GM12865 (cell line): ENCODE measurements at regions not wholly inside any gene's neighbourhood (a gene's known extent, or its start where the extent isn't known, plus 50 kb on each side); places are given as distances from the start of the nearest gene placed in this dataset.

Experiments
- DNase-seq: peaks from one replicate; pipeline ENCODE4 v3.0.0; 2010; ENCODE audit warnings: low read depth
- H3K4me3 ChIP-seq: 2 replicates; pipeline ENCODE4 v1.5.1; 2011; ENCODE audit warnings: mild to moderate bottlenecking, low read depth, low read length, control low read depth
- TF ChIP-seq, protein P1 (sequence below): IDR thresholded peaks from 2 replicates; pipeline ENCODE4 v1.5.1; 2011; ENCODE audit warnings: low read length, control low read depth, low read depth, inconsistent platforms; ENCODE audit not compliant: insufficient read depth; ENCODE audit errors: missing control alignments

DNA sequence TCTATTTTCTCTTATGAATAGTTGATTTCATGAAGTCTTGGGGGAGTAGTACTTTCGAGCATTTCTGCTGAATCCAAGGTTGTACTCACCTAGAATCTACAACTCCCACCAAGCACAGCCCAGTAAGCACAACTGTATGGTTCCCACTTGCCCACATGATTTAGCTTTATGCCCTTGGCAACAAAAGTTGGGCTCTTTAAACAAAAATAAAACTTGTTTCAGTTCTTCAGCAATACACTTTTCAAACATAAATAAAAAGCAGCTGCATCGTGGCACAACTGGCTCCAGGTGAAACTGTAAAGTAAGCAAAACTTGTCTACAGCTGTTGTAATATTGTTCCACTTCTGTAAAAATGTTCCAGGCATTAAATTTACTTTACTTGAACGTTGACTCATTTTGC, 99.8 kb upstream of the FSIP2 start:
- TF ChIP-seq, protein P1, sequence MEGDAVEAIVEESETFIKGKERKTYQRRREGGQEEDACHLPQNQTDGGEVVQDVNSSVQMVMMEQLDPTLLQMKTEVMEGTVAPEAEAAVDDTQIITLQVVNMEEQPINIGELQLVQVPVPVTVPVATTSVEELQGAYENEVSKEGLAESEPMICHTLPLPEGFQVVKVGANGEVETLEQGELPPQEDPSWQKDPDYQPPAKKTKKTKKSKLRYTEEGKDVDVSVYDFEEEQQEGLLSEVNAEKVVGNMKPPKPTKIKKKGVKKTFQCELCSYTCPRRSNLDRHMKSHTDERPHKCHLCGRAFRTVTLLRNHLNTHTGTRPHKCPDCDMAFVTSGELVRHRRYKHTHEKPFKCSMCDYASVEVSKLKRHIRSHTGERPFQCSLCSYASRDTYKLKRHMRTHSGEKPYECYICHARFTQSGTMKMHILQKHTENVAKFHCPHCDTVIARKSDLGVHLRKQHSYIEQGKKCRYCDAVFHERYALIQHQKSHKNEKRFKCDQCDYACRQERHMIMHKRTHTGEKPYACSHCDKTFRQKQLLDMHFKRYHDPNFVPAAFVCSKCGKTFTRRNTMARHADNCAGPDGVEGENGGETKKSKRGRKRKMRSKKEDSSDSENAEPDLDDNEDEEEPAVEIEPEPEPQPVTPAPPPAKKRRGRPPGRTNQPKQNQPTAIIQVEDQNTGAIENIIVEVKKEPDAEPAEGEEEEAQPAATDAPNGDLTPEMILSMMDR: no peak
- no peak for DNase-seq
- H3K4me3 ChIP-seq: no peak overlapping the region

DNA sequence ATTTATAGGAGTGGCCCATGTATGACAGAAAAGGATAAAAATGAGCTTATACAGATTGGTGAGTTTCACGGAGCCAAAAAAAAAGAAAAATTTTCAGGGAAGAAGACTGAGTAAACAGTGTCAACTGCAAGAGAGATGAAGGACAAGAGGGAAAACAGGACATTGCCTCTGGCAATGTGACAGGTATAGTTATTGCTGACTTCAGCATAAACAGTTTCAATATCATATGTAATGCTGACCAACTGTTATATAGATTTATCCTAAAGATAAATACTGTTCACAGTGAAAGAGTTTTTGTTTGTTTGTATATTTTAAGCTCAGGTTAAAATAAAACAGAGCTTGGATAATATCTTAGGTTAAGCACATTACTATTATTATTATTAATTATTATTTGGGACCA, 98.0 kb upstream of the FSIP2 start:
- TF ChIP-seq, protein P1: no peak
- H3K4me3 ChIP-seq: no peak overlapping the region
- DNase-seq: no peak

DNA sequence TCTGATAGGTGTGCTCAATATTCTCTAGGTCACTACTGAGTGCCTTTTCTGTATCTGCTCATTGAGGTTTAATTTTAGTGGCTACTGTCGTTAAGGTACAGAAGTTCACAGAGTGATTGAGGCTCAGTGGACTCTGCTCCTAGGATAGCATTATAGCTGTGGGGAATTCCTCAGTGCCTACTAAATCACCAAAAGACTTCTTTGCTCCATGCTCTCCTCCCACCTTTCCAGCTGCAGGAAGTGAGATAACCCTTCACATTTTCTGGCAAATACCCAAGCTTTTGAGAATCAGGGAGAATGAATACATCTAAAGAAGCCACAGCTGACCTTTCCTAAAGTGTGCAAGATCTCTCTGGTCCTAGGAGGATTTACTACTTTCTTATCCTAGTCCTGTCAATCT, 95.2 kb upstream of the FSIP2 start:
- no peak overlapping the region for H3K4me3 ChIP-seq
- DNase-seq: no peak
- TF ChIP-seq, protein P1: no peak

DNA sequence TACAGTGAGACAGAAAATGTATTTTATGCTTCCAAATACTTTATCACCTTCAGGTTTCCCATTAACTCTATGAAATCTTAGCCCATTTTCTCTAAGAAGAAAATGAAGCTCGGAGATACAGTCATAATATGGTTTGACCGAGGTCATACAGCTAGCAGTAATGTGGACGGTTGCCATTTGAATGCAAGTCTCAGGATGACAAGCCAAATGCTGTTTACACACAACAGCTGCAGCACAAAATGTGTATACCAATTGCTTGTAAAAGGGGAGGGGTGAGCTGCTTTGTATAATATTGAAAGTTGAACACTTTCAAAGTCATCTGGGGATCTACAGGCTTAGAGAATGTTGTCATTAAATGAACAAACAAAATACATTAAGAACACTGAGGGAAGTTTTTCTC, 93.8 kb upstream of the FSIP2 start:
- DNase-seq: peak; percentile 33
- H3K4me3 ChIP-seq: no peak overlapping the region
- TF ChIP-seq, protein P1: no peak

DNA sequence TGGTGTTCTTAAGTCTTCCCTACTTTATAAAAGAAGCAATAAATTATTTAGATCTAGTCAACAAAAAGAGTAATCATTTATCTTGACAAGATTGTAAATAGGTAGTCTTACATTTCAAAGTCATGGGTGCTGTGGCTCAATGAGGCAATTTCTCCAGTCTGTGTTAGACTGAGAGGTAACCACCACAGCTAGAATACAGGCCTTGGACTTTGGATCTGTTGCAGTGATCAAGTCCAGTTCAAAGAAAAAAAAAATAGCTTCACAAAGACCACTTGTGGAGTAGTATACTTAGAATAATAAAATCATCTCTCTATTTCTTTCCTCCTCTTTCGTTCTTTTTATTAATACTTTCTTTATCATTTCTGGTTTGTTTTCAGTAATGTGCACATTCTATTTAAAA, 93.1 kb upstream of the FSIP2 start:
- H3K4me3 ChIP-seq: no peak overlapping the region
- no peak for DNase-seq
- TF ChIP-seq, protein P1: no peak

DNA sequence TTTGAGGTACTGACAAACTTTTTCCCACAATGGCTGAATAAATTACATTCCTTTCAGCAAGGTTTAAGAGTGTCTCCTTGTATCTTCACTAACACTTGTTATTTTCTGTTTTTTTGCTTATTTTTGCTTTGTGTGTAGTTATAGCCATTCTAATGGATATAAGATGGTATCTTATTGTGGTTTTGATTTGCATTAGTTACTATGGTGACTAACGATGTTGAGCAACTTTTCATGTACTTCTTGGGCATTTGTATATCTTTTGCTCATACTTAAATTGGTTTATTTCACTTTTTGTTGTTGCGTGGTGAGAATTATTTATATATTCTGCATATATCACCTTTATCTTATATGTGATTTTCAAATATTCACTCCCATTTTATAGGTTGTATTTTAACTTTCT, 79.9 kb upstream of the FSIP2 start:
- H3K4me3 ChIP-seq: no peak overlapping the region
- TF ChIP-seq, protein P1: no peak
- DNase-seq: no peak

DNA sequence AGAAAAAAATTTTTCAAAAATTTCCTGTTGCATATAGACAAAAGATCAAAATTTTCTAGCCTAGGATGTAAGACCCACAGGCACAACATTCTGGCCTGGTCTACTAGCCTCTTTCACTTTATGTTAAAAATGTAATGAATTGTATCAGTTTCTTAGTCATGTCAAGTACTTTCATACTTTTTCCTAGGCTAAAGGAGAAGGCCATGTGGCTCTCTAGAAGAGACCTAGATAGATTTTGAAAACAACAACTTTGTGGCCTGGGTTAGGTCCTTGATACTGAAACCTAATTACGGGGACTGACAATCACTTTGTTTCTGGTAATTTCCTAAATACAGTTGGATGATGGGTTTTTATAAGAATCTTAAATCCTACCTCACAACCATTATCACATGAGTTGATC, 74.8 kb upstream of the FSIP2 start:
- no peak overlapping the region for H3K4me3 ChIP-seq
- no peak for DNase-seq
- TF ChIP-seq, protein P1: no peak
